NCI-H2196 treated with DMSO at 0.1 percent for 48 hours (cell line): ENCODE measurements at regions not wholly inside any gene's neighbourhood (a gene's known extent, or its start where the extent isn't known, plus 50 kb on each side); places are given as distances from the start of the nearest gene placed in this dataset.

Experiments
- DNase-seq: peaks from one replicate; lab custom pipeline; 2025; ENCODE audit not compliant: unreplicated experiment; lab: John Stamatoyannopoulos, UW

DNA sequence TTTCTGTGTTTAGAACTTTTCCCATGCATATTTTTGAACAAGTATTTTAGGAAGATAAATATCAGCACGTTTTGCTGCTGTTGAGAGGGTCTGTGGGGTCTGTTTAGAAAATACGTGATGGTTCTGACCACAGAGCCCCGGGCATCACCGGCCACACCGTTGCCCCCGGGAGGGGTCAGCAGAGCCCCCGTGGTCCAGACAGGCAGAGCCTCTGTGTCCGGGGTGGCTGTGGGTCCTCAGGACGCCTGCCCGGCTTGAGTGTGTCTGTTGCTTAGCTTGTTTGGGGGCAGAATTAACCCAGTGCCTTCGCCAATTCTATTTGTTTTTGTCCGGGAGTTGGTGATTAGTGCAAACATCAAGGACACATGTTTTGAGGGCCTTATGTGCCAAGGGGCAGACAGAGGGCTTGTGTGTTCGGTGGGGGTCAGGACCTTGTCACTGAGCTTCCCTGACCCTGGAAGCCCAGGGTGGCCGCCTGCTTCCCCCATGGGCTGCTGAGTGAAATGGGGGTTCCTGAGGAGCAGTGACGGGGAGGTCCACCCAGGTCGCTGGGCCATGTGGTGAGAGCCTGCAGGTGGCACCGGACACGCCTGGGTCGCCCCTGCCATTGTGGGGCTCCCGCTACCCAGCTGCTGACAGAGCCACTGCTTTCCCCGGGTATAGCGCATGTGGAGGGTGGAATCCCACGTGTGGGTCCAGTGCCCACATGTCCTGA, 122.2 kb downstream of the SIK1 start:
- no peak for DNase-seq

DNA sequence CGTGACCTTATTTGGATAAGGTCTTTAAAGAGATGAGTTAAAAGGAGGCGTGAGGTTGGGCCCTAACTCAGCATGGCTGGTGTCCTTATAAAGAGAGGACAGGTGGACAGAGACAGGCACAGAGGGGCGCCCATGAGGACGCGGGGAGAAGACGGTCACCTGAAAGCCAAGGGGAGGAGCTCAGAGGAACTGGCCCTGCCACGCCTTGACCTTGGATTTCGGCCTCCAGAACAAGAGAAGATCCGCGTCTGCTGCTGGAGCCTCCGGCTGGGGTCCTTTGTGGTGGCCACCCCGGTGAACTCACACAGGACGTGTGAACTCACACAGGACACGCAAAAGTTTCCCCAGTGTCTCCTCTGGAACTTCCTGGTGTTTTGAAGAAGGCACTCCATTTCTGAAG, 122.7 kb downstream of the SIK1 start:
- no peak for DNase-seq

DNA sequence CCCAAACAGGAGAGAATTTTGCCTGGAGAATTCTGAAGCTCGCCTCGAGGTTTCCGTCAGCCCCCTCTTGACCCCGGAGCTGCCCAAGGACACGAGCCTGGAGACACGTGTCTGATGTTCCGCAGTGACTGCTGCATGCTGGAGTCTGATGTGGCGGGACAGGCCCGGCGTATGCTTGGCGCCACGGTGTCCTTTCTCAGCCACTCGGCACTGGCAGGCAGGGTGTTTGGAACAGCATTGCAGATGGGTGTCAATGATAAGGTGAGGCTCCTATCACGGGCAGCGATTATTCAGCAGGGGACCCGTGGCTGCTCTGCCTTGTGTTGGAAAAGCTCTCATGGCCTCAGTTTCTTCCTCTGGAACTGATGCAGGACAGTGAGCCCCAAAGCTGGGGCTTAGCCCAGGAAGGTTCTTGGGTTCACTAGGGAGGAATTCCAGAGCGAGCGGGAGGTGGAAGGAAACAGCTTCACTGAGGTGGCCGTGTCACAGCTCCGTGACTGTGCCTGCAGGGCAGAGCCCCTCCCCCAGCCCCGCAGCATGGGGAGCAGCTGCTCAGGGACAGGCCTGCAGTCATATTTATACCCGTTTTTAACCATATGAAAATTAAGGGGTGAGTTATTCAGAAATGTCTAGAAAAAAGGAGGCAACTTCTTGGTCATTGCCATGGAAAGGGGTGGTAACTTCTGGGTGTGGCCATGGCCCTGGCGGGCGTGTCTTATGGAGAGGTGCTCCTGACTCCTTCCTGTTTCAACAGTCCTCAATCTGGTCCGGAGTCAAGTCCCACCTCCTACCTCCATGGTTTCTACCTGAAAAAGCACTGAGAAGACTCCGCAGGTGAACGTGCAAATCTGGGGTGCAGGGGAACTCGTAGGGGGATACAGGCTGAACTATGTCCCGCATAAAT, 123.4 kb downstream of the SIK1 start:
- no peak for DNase-seq

DNA sequence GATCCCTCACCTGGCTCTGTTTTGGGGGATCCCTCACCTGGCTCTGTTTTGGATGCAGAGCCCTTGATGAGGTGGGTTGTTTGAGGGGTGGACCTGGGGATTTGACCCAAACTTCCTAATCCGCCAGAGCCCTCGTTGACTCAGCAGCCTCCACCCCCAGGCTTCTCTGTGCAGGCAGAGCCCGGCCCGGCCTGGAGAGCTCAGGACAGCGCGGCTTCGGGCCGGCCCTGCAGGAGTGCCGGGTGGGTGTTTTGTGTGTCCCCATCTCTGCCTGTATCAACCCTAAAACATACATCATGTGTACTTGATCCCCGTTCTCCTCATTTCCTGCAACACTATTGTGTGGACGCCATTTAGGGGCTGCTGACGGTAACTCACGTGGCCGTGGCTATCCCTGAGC, 124.2 kb downstream of the SIK1 start:
- DNase-seq = no peak

DNA sequence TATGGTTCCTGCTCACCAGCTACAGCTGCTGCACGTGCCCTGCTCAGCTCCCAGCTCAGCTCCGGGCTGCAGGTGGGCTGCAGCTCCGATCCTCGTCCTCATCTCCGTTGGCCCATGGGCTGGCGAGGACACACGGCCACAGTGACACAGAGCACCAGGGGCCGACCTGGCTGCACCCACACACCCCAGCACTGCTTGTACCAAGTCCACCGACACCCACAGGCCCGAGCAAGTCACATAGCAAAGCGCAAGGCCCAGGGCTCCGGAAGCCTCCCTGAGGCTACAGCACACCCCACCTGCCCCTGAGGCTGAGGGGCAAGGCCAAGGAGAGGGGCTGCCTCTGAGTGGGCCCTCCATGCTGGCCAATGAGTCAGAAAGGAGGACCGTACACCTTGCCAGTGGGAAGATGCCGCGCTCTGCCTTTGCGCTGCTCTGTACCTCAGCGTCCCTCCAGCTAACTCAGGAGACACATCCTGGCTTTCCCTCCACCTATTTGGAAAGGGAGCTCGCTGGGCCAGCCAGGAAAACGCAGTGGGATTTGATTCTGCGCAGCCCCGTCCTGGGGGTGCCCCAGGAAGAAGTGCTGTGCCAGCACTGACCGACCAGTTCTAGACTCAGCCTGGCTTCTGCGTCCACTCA, 124.8 kb downstream of the SIK1 start:
- no peak for DNase-seq

DNA sequence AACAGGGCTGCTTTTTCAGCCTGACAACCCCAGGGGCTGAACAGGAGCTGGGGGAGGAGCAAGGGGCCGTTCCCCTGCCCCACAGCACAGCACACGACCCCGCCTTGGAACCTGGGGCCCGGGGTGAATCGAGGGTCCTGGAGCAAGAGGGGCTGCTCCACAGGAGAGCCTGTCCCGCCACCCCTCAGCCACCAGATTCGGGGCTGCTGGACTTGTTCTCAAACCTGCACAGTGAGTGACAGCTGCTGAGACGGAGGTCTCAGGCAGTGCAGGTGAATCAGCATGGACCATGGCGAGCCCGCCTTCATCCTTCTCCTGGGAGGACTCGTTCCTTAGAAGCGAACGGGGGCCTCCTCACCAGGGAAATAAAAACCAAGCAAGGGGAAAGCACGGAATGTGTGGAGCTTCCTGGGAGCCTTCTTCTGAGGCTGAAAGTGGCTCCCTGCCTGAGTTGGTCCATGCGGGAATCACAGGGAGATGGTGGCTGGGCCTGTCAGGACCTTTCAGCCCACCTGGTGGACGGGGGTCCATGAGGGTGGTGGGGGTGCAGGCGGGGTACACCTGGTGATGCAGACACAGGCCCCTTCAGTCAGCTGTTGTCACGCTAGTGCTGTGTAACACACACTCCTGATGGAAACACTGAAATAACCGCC, 125.4 kb downstream of the SIK1 start:
- no peak for DNase-seq

DNA sequence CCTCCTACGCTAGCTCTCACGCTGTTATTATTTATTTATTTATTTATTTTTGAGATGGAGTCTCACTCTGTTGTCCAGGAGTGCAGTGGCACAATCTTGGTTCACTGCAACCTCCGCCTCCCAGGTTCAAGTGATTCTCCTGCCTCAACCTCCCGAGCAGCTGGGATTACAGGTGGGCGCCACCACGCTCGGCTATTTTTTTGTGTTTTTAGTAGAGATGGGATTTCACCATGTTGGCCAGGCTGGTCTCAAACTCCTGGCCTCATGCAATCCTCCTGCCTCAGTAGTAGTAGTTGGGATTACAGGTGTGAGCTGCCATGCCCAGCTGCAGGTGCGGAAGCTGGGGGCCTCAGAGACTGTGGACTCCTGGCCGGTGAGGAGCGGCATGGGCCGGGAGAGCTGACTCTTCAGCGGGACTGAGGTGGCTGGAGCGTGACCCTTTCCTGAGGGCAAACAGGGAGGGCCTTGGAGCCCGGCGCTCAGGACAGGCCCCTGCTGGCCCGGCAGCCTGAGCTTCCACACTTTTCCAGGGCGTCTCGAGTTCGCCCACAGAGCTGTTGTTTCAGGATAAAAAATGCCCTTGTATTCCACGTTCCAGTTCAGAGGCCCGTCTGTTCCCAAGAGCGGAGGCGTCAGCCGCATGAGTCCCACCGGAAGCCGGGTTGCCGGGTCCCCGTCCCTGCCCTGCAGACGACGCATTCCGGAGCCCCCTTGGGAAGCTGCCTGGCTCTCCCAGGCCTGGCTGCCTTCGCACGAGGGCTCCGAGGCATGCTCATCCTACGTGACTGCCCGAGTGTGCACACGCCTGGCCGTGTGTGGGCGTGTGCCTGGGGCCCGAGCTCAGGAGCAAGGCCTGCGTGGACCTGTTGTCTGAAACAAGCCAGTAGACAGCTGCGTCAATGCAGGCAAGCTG, 126.2 kb downstream of the SIK1 start:
- no peak for DNase-seq

DNA sequence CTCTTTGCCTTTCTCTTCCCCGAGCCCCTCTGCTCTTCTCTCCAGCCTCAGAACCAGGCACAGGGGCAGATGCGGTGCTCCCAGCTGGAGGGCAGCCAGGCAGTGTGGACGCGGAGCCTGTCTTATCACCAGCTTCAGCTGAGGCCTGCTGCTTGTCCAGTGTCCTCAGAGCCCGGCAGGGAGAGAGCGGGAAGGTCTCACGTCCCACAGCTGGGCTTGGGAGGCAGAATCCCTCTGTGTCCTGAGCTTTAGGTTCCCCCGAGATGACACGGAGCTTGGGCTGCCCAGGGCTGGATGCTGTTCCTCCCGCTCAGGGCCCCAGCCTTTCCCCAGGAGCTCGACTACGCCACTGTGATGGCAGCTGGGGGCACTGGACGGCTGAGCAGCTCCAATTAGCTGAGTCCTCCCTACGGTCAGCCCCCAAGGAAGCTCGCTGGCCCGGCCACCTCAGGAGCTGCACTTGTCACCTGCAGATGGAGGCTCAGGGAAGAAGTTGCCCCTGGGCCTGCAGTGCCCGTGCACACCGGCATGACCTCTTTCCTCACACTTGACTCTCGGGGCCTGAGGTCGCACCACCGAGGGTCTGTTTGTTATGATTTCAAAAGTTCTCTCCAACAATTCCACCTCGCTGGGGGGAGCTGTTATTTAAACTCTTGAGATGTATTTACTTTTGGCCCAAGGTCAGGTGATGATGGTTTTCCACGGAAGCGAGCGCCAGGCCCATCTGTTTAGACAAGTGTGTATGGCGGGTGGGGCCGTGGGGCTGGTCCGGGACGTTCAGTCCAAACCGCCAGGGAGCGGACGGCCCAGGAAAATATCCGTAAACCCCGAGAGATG, 127.3 kb downstream of the SIK1 start:
- DNase-seq = no peak

DNA sequence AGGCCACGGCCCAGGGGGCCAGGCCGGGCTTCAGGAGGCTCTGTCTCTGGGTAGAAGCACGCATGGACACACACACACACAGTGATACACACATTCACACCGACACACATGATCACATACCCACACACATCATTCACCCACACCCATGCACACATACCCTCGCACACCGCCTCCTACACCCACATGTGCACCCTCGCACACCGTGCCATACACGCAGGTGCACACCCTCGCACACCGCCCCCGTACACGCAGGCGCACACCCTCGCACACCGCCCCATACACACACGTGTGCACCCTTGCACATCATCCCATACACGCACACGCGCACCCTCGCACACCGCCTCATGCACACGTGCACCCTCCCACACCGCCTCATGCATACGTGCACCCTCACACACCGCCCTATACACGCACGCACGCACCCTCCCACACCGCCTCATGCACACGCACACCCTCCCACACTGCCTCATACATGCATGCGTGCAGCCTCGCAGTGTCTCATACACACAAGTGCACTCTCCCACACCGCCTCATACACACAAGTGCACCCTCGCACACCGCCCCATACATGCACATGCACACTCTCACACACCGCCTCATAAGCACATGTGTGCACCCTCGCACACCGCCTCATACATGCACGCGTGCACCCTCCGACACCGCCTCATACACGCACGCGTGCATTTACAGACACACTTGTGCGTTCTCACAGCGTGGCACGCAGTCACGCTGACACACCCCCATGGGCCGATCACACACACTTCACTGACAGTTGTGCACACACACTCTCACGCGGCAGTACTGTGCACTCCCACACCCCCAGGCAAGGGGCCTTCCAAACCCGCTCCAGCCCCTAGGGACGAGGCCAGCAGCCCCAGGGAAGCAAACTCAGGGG, 128.1 kb downstream of the SIK1 start:
- DNase-seq = no peak

DNA sequence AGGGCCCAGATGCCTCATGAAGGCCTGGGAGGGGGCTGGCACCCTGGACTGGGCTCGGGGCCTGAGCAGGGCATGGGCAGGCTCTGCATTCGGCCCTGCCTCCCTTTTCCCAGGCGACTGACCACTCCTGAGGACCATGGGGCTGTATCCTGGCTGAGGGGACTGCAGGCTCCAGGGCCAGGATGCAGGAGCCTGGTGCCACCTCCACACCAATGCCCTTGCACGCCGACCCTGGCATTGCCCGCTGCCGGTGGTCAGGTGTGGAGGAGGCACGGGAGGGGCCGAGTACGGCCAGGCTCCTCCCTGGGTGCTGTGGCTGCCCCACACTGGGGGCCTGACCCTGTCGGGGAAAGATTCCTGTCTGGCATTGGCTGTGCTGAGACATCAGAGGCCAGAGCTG, 128.9 kb downstream of the SIK1 start:
- no peak for DNase-seq

DNA sequence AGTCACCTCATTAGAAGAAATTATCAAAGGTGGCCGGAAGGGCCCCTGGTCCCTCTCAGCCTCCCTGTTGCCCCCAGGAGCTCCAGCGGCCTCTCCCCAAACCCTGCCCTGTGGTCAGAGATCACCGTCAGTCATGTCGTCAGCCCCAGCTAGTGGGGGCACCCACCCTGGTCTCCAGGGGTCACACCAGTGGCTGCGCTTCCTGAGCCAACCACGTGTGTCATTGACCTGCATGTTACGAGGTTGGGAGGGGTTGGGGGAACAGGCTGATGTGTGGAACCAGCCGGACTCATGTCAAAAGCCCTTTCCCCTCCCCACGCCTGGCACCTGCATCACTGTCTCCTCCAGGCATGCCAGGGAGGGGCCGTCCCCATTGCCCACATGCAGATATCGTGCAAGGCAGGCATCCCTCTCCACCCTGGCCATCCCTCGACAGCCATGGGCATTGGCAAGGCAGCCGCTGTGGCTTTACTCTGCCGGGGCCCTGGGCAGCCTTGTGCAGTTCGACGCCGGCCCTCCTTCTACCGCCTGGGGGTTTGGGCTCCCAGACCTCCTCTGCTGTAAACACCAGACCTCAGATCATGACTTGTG, 128.7 kb downstream of the CRYAA start:
- DNase-seq = no peak

DNA sequence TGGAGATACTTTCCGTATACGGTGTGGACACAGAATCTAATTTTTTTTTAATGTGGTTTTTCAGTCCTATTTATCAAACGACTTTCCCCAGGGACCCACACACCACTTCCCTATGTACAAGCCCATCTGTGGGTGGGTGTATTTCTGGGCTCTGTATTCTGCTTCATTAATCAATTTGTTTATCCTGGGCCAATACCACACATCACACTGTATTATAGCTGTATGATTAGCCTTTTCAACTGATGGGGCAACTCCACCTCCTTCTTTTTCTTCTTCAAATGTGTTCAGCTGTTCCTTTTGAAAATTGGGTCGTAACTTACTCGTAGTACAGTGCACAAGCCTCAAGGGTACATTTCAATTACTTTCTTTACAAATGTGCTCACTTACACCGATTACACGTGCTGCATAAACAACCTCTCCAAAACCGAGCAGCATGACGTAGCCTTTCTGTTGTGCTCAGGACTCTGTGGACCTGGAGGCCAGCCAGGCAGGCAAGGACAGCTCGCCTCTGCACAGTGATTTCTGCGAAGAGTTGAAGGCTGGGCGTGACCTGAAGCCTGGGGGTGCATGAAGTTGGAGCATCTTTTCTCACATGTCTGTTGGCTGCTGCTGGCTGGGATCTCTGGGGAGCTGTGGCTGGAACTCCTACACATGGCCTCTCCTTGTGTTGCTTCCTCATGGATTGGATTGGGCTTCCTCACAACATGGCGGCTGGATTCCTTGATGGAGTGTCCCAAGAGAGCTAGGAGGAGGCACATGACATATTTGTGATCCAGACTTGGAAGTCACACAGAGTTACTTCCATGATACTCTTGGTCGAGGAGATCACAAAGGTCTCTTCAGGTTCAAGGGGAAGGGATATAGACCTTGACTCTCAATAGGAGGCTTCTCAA, 126.5 kb downstream of the CRYAA start:
- DNase-seq = no peak

DNA sequence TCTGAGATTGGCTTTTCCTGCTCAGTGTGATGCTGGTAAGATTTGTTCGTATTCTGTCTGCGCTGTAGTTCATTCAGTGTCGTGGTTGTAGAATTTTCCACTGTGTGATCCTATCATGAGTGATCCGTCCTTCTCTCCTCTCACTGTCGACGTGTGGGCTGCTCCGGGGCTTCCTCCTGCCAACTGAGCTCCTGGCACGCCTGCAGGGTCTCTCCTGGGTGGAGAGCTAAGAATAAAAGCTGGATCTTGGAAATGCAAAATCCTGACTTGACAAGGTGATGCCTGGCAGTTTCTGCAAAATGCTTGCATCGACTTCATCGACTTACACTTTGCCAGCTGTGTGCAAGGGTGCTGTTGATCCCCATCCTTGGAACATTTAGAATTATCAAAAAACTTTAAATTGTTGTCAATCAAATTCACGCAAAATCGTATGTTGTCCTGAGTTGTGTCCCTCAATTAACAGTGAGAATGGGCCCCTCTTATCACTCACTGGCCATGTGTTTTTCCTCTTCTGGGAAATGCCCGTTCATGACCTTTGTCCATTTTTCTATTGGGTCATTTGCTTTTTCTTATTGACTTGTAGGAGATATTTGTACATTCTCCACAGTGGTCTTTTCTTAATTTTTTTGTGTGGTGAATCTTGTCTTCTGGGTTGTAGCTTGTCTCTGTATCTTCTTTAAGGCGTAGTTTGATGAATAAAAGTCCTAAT, 125.5 kb downstream of the CRYAA start:
- DNase-seq = no peak

DNA sequence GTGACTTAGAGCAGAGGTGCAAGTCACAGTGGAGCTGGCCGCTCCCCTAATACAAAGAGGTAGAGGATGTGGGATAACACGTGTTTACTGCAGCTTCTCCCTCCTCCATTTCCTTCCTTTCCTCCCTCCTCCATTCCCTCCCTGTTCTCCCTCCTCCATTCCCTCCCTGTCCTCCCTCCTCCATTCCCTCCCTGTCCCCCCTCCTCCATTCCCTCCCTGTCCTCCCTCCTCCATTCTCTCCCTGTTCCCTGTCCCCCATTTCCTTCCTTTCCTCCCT, 124.0 kb downstream of the CRYAA start:
- no peak for DNase-seq

DNA sequence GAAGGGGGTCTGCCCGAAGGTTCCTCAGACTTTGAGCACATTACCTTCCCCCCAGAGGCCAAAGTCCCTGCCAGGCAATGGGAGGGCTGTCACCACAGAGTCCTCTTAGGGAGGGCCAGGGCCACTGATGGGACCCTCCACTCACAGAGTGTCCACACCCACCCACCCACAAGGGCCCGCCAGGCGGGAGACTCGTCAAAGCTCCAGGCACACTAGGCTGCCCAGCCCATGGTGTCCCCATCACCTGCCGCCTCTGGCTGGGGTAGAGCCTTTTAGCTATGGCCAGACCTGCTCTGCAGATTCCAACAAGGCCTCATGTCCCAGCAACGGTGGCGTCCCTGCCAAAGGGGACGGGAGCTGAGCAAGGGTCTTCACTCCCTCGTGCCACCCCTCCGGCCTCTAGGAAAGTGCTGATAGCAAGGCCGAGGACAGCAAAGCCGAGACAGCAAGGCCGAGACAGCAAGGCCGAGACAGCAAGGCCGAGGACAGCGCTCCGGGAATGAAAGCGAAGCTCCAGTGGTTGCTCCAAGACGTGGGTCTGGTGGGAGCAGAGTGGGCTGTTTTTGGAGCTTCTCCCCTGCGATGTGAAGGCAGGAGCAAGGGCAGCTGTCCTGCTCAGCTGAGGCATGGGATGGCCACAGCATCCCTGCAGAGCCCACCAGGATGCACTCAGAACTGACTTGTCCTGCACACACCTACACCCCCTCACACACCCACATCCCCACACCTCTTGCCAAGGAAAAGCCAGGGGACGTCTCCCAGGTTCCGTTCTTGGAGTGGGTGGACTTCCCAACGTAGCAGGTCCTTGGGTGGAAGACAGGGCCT, 123.4 kb downstream of the CRYAA start:
- DNase-seq = no peak
